DMS53 treated with DMSO at 0.1 percent for 48 hours (cell line): ENCODE measurements at regions not wholly inside any gene's neighbourhood (a gene's known extent, or its start where the extent isn't known, plus 50 kb on each side); places are given as distances from the start of the nearest gene placed in this dataset.
"Not testable (repeated sequence)": the region's sequence is repeated elsewhere in the genome, so short reads cannot be mapped to it uniquely, and the experiment has no call there.

Experiments
- DNase-seq: peaks from one replicate; lab custom pipeline; 2025; ENCODE audit not compliant: unreplicated experiment; lab: John Stamatoyannopoulos, UW

DNA sequence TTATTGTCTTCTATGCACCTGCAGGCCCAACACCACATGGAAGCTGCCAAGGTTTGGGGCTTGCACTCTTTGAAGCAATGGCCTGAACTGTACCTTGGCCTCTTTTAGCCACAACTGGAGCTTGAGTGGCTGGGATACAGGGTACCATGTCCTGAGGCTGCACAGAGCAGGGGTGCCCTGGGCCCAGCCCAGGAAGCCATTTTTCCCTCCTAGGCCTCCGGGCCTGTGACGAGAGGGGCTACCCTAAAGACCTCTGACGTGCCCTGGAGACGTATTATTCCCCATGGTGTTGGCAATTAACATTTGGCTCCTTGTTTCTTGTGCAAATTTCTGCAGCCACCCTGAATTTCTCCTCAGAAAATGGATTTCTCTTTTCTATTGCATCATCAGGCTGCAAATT is 519.9 kb upstream of the MAGEB18 start:
- DNase-seq: no peak

DNA sequence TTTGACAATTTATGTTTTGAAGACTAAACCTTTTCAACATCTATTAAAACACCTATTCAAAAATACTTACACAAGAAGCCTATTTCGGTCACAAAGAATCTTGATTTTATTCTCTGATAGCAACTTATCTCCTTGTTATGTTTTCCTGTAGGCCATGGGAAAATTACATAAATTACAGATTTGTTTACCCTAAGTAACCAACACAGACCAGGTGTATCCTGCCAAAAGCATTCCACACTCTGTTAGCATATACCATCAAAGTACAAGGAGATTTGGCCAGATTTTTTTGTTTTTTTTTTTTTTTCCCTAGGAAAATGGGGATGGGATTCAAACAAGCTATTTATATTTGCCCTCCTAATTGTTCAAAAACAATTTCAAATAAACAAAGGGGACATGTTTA is 497.9 kb upstream of the MAGEB18 start:
- no peak for DNase-seq

DNA sequence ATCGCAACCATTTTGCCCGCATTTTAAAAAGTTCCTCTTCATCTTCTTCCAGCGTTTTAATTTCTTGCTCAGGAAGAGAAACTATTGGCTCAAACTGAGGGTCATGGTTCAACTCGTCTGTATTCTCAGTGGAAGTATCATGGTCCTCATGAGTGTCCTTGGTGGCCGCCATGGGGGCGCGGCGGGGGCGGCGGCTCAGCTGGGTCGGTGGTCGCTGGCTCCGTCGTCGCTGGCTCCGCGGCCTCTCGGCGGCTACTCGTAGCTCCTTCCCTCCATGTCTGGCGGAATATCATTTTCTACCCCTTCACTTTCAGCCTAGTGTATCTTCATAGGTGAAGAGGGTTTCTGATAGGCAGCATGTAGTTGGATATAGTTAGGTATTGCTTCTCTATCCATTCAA is 492.0 kb upstream of the MAGEB18 start:
- DNase-seq: no peak

DNA sequence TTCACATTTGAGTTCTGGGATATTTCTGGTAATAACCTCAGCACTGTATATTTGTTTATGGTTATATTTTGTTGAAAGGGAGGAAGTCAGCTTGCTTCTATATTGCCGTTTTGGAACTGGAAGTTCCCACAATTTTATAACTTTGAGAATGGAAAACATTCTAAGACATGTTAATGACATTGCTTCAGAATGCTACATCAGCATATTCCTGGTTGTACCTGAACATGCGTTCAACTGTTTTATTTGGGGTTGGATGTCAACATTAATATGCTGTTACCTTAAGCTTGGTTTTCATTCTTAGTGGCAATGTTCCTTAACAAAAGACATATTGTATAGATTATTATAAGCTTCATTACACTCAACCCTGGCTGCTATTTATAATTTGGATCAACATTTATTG is 489.4 kb upstream of the MAGEB18 start:
- DNase-seq: no peak

DNA sequence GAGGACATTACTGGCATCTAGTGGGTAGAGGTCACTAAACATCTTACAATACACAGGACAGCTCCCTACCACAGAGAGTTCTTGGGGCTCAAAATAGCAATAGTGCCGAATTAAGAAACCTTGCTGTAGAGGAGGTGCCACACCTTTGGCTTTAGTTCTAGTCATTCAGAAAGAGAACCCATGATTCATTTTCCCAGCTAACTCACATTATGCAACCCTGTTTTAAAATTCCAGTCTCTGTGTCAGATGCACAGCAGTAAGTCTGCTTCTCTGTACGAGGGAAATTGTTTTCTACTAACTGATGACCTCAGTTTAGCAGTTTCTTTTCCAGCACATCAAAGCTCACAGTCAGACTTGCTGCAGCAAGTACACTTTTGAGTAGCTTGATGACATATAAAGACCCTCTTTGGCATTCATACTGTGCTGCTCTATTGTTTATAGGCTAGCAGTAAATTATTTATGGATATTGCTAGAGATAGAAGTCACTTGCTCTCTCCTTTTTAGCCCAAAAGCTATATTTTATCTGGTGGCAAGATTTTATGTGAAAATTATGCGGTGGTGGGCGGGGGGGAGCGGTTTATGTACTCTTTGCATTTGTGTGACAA is 487.8 kb upstream of the MAGEB18 start:
- DNase-seq: no peak

DNA sequence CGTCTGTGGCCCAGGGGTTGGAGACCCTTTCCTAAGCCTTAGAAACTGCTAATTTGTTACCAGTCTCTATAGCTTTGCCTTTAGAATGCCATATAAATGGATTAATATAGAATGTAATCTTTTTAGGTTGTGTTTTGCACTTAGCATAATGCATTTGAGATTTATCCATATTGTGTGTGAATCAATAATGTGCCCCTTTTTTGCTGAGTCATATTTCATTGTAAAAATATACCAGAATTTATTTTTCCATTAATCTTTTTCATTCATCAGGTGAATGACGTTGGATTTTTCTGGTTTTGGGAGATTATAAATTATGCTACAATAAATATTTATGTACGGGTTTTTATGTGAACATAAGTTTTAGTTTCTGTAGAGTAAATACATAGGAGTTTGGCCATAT is 478.8 kb upstream of the MAGEB18 start:
- no peak for DNase-seq

DNA sequence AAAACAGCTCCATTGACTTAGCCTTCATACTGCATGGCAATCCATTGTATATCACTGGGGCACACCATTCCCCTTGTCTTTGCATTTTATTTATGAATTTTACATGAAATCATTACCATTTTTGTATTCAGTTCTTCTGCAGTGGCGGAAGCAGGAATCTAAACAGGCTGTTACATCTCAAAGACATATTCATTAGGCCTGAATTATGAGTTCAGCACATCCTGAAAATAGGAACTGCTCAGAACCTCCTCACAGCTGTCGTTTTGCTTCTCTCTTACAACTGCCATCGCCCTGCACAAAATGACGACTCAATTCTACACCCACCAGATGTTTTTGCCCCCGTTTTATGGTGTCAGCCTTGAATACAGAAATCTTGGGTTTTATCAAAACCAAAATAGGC is 474.4 kb upstream of the MAGEB18 start:
- DNase-seq: no peak

DNA sequence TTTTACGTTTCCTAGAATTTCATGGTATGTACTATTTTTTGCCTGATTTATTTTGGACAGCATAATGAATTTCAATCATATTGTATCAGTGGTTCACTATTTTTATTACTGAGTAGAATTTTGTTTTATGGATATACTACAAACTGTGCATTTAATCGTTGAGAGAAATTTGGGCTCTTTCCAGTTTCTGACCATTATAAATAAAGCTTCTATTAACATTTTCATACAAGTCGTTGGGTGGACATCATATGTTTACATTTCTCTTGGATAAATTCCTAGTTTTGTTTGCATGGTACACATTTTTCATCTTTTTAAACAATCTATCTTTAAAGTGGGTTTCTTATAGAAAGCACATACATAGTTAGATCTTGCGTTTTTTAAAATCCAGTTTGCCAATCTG is 472.7 kb upstream of the MAGEB18 start:
- DNase-seq: no peak

DNA sequence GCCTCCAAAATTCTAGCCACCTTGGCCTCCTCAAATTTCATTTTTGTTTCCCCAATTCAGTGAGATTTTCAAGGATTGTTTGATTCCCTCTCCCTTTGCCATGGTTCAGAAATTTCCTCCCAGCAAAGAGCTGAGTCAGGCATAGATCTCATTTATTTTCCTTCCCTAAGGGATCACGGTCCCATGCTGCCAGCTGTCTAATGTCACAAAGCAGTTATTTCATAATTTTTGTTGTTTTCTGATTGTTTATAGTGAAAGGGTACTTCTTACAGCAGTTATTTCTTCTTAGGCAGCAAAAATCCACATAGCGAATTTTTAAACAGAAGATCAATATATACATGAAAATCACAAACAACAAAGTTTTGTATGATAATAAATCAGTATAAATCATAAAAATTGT is 470.5 kb upstream of the MAGEB18 start:
- no peak for DNase-seq

DNA sequence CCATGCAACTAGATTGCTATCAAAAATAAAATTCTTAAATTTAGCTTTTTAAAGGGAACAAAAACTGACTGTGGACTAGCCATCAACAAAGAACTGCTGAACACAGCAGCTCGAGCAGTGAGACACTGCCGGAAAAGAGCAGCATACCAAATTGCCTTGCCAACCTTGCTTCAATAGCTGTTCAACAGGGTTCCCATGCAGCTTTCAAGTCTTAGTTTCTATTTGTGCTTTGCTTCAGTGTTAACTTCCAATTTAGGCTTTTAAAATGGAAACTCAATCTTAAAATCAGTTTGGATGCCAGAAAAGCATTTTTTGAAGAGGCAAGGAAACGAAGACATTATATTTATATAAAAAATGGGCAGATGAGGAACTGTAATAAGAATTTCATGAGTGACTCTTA is 463.4 kb upstream of the MAGEB18 start:
- DNase-seq: no peak

DNA sequence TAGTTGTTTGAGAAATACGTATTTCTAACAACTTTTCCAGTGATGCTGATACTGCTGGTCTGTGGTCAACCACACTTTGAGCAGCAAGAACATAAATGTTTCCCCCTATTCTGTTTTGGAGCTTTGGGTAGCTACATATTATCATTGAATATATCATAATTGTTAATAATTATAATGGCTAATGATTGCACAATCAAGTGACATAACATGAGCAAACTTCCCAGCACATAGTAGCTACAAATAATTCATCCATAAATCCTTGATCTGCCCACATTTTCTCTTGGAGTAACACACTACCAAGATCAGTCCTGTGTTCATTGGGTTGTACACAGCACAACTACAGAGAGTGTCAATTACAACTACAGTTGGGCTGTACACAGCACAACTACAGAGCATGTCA is 436.3 kb upstream of the MAGEB18 start:
- no peak for DNase-seq

DNA sequence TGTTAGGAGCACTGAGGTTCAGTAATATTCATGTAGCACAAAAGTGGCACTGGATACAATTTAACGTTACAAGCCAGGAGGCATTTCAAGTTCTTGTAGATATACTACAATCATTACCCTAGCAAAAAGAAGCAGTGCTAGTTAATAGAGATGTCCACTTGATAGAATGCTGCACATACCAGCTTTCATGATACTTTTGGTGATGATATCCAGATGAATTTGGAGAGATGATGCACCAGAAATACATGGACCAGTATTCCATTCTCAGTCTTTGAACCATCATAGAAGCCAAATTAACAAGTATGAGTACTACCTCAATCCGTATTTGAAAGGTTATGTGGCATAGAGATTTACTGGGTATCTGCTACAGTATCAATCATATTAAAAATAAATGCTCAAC is 421.0 kb upstream of the MAGEB18 start:
- no peak for DNase-seq

DNA sequence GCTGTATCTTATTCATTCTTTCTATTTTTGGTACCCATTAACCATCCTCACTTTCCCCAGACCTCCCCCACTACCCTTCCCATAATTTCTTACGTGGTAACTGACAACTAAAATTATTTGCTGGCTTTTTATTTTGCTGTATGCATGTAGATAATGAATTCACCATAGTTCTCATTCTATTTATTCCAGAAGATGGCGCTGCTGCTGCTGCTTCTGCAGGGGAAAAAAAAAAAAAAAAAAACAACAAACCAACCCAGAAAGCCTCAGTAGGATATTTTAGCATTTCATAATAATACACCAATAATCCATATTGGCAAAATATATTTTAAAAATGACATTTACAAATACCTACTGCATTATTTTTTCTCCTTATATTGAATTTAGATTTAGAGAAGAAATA is 416.6 kb upstream of the MAGEB18 start:
- DNase-seq: peak; percentile 24

DNA sequence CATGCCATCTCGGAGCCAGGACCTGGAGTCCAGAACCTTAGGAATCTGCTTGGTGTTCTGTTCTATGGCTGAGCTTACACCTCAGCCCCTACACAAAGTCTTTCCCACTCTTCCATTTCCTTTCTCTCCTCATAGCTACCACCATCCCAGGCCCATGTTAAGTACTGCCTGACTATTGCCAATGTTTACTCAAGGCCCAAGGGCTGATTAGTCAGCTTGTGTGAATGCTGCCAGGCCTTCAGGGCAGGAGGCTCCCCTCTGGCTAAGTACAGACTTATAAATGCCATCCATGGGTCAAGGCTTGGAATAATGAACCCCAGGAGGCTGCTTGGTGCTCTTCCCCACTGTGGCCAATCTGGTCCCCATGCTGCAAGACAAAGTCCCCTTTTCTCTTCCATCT is 411.6 kb upstream of the MAGEB18 start:
- DNase-seq: peak; percentile 55

DNA sequence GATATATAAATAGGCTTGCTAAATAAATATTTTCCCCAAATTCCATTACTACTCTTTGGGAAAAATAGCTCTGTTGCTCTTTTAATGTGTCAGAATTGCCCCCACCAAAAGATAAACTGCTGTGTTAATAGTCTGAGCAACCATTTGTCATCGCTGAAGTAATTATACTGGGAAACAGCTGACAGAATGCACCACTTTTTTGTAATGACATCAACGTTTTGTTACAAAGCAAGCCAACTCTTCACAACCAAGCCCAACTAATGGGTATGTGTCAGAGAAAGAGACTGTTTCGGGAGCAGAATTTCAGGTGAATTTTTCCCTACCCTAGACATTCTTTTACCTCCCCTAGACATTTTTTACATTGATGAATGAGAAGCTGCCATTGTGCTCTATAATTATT is 405.0 kb upstream of the MAGEB18 start:
- no peak for DNase-seq

DNA sequence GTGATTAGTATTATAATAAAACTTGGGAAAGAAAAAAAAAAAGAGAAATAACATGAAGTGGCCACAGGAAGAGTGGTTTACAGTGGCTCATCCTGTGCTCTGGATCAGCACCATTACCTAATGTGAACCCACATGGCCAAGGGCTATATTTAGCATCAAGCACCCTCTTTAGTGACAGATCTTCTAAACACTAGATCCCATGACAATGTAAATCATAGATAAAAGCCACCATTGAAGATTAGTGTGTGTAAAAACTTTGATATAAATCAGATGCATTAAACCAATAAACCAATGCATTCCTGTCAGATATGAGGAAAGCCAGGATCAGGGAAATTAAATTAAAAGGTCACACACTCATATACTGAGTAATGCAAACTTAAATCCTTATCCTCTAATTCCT is 400.6 kb upstream of the MAGEB18 start:
- no peak for DNase-seq

DNA sequence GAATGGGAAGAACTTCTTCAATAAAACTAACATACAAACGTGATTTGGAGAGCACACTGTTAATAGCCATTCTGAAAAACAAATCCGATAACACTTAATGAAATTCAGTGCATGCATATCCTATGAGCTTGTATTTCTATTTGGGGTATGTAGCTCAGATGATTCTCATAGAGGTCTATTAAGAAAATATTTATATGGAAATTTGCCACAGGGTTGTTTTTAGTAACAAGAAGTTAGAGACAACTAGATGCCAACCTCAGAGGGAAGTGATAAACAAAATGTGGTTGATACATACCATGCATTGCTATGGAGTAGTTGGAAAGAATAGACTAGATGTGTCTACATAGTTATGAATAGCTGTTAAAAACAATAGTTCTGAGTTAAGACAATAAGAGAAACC is 395.8 kb upstream of the MAGEB18 start:
- DNase-seq: no peak

DNA sequence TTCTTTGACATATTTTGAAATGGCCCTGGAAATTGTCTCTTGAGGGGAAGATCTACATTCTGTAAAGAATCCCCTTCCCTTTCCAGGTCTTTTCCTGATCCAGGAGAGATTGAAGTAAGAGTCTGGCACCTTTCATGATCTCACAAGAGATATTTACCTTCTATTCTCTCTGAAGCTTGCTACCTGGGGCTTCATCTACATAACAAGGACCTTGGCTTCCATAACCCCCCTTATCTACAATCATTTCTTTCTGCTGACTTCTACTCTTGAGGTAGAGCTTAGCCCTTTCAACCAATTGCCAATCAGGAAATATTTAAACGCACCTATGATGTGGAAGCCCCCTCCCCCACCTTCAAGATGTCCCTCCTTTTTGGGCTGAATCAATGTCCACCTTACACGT is 383.7 kb upstream of the MAGEB18 start:
- DNase-seq: no peak

DNA sequence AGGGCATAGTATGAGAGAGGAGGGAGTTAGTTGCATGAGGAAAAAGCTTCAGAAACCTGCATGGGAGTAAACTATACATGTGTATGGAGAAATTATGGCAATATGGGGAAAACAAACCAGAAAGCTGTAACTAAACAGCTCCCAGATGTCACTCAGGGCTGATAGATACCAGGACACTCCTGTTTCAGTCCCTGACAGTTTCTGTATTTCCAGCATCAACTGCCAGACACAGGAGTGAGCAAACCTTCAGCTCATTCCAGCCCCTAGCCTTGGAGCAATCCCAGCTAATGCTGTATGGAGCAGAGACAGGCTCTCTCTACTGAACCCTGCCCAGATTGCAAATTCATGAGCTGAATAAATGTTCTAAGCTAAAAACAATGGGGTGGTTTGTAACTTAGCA is 382.9 kb upstream of the MAGEB18 start:
- no peak for DNase-seq

DNA sequence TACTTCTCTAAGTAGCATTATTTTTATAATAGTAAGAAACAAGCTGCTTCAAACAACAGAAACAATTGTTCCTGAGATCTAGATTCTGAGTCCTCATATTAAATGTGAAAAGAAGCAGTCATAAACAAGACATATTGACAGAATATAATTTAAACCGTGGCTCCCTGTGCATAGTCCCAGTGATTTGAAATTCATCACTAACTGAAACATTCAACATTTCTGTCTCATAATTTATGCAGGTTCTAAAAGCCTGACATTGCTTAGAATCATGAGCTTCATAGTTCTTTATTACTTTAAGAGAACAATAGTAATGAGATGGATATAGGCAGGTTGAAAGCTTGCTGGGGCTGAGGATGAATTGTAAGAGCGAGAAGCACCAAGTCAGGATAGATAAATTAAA is 375.5 kb upstream of the MAGEB18 start:
- no peak for DNase-seq

DNA sequence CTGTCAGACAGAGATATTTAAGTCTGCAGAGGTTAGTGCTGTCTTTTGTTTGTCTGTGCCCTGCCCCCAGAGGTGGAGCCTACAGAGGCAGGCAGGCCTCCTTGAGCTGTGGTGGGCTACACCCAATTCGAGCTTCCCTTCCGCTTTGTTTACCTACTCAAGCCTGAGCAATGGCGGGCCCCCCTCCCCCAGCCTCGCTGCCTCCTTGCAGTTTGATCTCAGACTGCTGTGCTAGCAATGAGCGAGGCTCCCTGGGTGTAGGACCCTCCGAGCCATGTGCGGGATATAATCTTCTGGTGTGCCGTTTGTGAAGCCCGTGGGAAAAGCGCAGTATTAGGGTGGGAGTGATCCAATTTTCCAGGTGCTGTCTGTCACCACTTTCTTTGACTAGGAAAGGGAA is 366.3 kb upstream of the MAGEB18 start:
- DNase-seq: not testable (repeated sequence)

DNA sequence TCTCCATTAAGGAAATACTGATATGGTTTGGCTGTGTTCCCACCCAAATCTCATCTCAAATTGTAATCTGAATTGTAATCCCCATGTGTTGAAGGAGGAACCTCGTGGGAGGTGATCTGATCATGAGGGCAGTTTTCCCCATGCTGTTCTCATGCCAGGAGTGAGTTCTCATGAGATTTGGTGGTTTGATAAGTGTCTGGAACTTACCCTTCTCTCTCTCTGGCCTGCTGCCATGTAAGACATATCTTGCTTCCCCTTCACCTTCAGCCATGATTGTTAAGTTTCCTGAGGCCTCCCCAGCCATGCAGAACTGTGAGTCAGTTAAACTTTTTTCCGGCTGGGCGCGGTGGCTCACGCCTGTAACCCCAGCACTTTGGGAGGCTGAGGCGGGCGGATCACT is 340.3 kb upstream of the MAGEB18 start:
- DNase-seq: not testable (repeated sequence)

DNA sequence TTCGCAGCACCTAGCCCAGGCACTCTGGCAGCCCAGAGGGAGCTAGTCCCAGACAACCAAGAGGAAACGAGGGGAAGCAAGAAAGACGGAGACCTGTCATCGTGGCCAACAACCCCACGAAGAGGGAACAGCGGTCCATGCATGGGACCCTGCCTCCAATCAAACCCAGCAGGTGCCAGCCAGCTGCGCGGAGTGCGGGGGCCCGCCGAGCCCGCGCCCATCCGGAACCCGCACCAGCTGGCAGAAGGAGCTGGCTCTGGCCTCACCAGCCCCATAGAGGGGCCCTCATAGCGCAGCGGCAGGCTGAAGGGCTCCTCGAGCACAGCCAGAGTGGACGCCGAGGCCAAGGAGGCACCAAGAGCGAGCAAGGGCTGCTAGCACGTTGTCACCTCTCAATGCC is 332.4 kb upstream of the MAGEB18 start:
- DNase-seq: no peak

DNA sequence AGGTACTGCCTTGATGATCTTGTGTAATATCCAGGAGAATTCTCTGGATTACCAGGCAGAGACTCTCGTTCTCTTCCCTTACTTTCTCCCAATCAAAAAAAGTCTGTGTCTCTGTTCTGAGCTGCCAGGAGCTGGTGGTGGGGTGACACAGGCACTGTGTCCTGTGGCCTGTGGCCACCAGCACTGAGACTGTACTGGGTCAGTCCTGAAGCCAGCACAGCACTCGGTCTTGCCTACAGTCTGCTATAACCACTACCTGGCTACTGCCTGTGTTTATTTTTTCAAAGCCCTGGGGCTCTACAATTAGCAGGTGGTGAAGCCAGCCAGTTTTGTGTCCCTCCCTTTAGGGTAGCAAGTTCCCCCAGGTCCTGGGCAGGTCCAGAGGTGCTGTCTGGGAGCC is 331.1 kb upstream of the MAGEB18 start:
- no peak for DNase-seq
